Retinal pigment epithelial cell (primary cell): ENCODE measurements at regions not wholly inside any gene's neighbourhood (a gene's known extent, or its start where the extent isn't known, plus 50 kb on each side); places are given as distances from the start of the nearest gene placed in this dataset.

Experiments used
- DNase-seq: peaks from one replicate; pipeline ENCODE4 v3.0.0-alpha.2; 2010; ENCODE audit warnings: low read depth
- H3K4me3 ChIP-seq: 2 replicates; pipeline ENCODE4 v1.5.1; 2011; ENCODE audit warnings: mild to moderate bottlenecking, low read length, control low read depth, moderate library complexity
- CTCF ChIP-seq: conservative IDR thresholded peaks from 2 replicates; pipeline ENCODE4 v1.5.1; 2011; ENCODE audit warnings: low read depth, low read length, control low read depth, inconsistent platforms

DNA sequence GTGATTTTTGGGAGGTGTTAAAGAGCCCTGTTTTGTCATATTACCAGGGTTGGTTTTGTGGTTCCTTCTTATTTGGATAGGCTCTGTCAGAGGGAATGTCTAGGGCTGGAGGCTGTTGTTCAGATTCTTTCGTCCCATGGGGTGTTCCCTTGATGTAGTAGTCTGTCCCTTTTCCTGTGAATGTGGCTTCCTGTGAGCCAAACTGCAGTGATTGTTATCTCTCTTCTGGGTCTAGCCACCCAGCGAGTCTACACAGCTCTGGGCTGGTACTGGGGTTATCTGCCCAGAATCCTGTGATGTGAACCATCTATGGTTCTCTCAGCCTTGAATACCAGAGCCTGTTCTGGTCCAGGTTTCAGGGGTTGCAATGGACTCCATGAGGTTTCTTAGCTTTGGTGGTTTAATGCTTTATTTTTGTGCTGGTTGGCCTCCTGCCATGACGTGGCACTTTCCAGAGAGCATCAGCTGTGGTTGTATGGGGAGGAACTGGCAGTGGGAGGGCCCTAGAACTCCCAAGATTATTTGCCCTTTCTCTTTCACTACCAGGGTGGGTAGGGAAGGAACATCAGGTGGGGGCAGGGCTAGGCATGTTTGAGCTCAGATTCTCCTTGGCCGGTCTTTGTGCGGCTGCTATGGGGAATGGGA, 78.8 kb downstream of the SPRY2 start:
- TF ChIP-seq CTCF, result no peak
- no peak for DNase-seq
- H3K4me3 ChIP-seq, result no peak overlapping the region

DNA sequence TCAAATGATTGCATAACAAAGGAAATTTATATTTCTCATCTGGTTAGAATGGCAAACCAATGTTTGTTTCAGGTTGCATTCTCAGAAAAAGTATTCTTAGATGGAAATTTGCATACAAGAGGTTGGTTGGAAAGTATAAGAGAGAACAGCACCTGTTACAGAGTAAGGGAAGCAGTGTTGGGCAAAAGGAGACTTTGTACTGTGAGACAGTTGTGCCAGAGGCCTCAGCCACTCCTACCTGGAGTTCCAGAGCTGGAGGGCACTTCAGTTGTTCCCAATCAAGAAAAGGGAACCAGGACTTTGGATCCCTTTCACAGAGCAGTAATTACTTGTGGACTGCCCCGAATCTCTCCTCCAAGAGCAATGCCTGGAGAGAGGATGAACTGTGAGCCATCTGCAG, 81.8 kb downstream of the SPRY2 start:
- H3K4me3 ChIP-seq, result no peak overlapping the region
- no peak for TF ChIP-seq CTCF
- DNase-seq, result no peak

- H3K4me3 ChIP-seq, result no peak overlapping the region
- DNase-seq, result no peak
- TF ChIP-seq CTCF, result no peak
These were observed 84.5 kb downstream of the SPRY2 start for GRCh38 chr13:80256352-80256932.

DNA sequence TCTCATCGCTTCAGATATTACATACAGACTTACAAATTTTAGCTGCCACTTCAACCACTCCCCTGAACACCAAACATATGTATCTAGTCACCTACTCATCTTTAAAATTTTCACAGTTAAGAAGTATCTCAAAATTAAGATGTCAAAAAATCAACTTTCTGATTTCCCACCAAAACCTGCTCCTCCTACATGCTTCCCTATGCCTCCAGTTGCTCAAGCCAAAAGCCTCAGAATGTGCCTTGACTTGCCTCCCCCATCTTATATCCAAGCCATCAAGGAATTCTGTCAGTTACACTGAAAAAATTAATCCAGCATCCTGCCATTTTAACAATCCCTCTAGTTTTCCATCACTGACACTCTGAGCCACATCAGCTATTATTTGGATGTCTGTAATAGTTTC, 85.0 kb downstream of the SPRY2 start:
- H3K4me3 ChIP-seq, result no peak overlapping the region
- no peak for DNase-seq
- TF ChIP-seq CTCF, result no peak

DNA sequence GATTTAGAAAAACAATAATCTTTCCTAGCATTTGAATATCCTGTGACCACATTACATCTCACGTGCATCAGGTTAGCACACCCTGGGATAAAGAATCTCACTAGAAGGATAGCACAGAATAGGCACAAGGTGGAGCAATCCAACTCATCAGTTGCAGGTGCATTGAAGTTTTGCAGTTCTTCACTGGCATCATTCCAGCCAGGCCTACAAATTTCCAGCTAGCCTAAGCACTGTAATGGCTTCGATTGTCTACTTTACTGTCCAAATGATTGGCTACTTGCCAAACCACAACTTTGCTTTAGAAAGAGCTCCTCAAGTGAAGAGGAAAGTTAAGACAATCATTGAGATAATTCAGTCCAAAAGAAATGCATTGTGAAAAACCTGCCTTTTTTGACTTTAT, 89.5 kb downstream of the SPRY2 start:
- no peak for DNase-seq
- H3K4me3 ChIP-seq, result no peak overlapping the region
- TF ChIP-seq CTCF, result no peak

DNA sequence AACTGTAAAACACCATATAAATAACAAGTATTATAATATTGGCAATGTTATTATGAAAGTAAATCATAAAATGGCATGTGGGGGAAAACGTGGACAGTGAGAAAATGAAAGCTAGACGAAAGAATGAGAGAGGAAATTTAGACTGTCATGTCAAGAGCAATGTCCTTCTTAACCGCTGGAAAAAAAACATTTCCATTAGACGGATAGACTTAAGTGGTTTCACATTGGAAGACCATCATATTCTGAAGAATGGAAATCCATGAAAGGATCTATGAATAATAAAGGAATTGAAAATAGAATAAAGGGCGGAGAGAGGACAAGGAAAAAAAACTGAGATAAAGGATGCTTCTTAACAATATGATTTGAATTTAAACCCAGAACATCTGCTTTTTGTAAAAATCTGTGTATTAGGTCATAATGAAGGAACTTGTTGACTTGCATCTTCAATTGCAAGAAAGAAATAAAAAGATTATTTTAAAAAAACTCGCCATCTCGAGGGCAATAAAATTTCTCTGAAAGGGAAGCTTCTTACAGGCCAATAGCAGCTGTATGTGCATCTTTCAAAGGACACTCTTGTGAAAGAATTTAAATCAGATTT, 90.6 kb downstream of the SPRY2 start:
- DNase-seq, result no peak
- no peak overlapping the region for H3K4me3 ChIP-seq
- no peak for TF ChIP-seq CTCF
